NCI-H2081 (cell line): ENCODE measurements at regions not wholly inside any gene's neighbourhood (a gene's known extent, or its start where the extent isn't known, plus 50 kb on each side); places are given as distances from the start of the nearest gene placed in this dataset.
"Not testable (repeated sequence)": the region's sequence is repeated elsewhere in the genome, so short reads cannot be mapped to it uniquely, and the experiment has no call there.

ENCODE experiments used
- DNase-seq, 2 experiments: peaks; one replicate each; lab custom pipeline; 2025; lab: John Stamatoyannopoulos, UW

GRCh38 chr13:50156561-50157127, 141.4 kb downstream of the KCNRG start:
- DNase-seq = no peak

GRCh38 chr13:50158385-50159165, 143.3 kb downstream of the KCNRG start:
- DNase-seq = no peak

- DNase-seq = no peak
These were observed 144.4 kb downstream of the KCNRG start for GRCh38 chr13:50159607-50160006.

- no peak for DNase-seq
These were observed 145.8 kb downstream of the KCNRG start for GRCh38 chr13:50161052-50161451.

GRCh38 chr13:50162001-50162400, 146.8 kb downstream of the KCNRG start:
- DNase-seq = no peak

GRCh38 chr13:50162567-50162966, 147.3 kb downstream of the KCNRG start:
- peak in 1 of 2 experiments; percentile 24 for DNase-seq

- no peak for DNase-seq
These were observed 152.1 kb downstream of the KCNRG start for GRCh38 chr13:50167224-50167947.

- no peak for DNase-seq
These were observed 152.7 kb downstream of the KCNRG start for GRCh38 chr13:50167967-50168366.

GRCh38 chr13:50168786-50169185, 153.5 kb downstream of the KCNRG start:
- no peak for DNase-seq

- DNase-seq = no peak
These were observed 155.3 kb downstream of the KCNRG start for GRCh38 chr13:50170447-50171037.

GRCh38 chr13:50171590-50172282, 156.5 kb downstream of the KCNRG start:
- no peak for DNase-seq

- DNase-seq = not testable (repeated sequence)
These were observed 157.8 kb downstream of the KCNRG start for GRCh38 chr13:50173045-50173444.

GRCh38 chr13:50174630-50175029, 159.4 kb downstream of the KCNRG start:
- no peak for DNase-seq

- DNase-seq = no peak
These were observed 164.7 kb downstream of the KCNRG start for GRCh38 chr13:50179977-50180376.

- DNase-seq = not testable (repeated sequence)
These were observed 170.8 kb downstream of the KCNRG start for GRCh38 chr13:50185769-50186763.

GRCh38 chr13:50187352-50188029, 172.2 kb downstream of the KCNRG start:
- DNase-seq = no peak

GRCh38 chr13:50188696-50189095, 173.5 kb downstream of the KCNRG start:
- DNase-seq = no peak

GRCh38 chr13:50189450-50189849, 174.2 kb downstream of the KCNRG start:
- no peak for DNase-seq

- DNase-seq = no peak
These were observed 175.8 kb downstream of the KCNRG start for GRCh38 chr13:50191004-50191403.

GRCh38 chr13:50192272-50192813, 177.1 kb downstream of the KCNRG start:
- DNase-seq = no peak
